ENCODE measurements at regions not wholly inside any gene's neighbourhood (a gene's known extent, or its start where the extent isn't known, plus 50 kb on each side); places are given as distances from the start of the nearest gene placed in this dataset.
"Not testable (repeated sequence)": the region's sequence is repeated elsewhere in the genome, so short reads cannot be mapped to it uniquely, and the experiment has no call there.

GRCh38 chr13:88196106-88196505 lies 524.9 kb downstream of the SLITRK5 start:
- DNase-seq (ENCODE audit: low read depth in 2 of 2, low spot score in 1 of 2), result no peak

GRCh38 chr13:88217372-88217771 lies 546.2 kb downstream of the SLITRK5 start:
- DNase-seq (ENCODE audit: low read depth in 2 of 2, low spot score in 1 of 2), result no peak

GRCh38 chr13:88217883-88218282 lies 546.7 kb downstream of the SLITRK5 start:
- no peak for DNase-seq (ENCODE audit: low read depth in 2 of 2, low spot score in 1 of 2)

- DNase-seq (ENCODE audit: low read depth in 2 of 2, low spot score in 1 of 2), result no peak
Observed at GRCh38 chr13:88223958-88224357, 552.8 kb downstream of the SLITRK5 start.

- no peak for DNase-seq (ENCODE audit: low read depth in 2 of 2, low spot score in 1 of 2)
Observed at GRCh38 chr13:88235441-88235840, 564.3 kb downstream of the SLITRK5 start.

- DNase-seq (ENCODE audit: low read depth in 2 of 2, low spot score in 1 of 2), result no peak
Observed at GRCh38 chr13:88246239-88246638, 575.1 kb downstream of the SLITRK5 start.

GRCh38 chr13:88248393-88248792 lies 577.2 kb downstream of the SLITRK5 start:
- DNase-seq (ENCODE audit: low read depth in 2 of 2, low spot score in 1 of 2), result no peak

GRCh38 chr13:88257706-88258105 lies 586.5 kb downstream of the SLITRK5 start:
- DNase-seq (ENCODE audit: low read depth in 2 of 2, low spot score in 1 of 2), result no peak

- no peak for DNase-seq (ENCODE audit: low read depth in 2 of 2, low spot score in 1 of 2)
Observed at GRCh38 chr13:88263808-88264207, 592.6 kb downstream of the SLITRK5 start.

GRCh38 chr13:88281841-88282240 lies 610.7 kb downstream of the SLITRK5 start:
- DNase-seq (ENCODE audit: low read depth in 2 of 2, low spot score in 1 of 2), result no peak

- no peak for DNase-seq (ENCODE audit: low read depth in 2 of 2, low spot score in 1 of 2)
Observed at GRCh38 chr13:88285329-88285728, 614.2 kb downstream of the SLITRK5 start.

- no peak for DNase-seq (ENCODE audit: low read depth in 2 of 2, low spot score in 1 of 2)
Observed at GRCh38 chr13:88288326-88288725, 617.2 kb downstream of the SLITRK5 start.

GRCh38 chr13:88291731-88292130 lies 620.6 kb downstream of the SLITRK5 start:
- DNase-seq (ENCODE audit: low read depth in 2 of 2, low spot score in 1 of 2), result not testable (repeated sequence)

- DNase-seq (ENCODE audit: low read depth in 2 of 2, low spot score in 1 of 2), result no peak
Observed at GRCh38 chr13:88294368-88294767, 623.2 kb downstream of the SLITRK5 start.

GRCh38 chr13:88303157-88303556 lies 632.0 kb downstream of the SLITRK5 start:
- no peak for DNase-seq (ENCODE audit: low read depth in 2 of 2, low spot score in 1 of 2)

GRCh38 chr13:88303605-88304004 lies 632.4 kb downstream of the SLITRK5 start:
- no peak for DNase-seq (ENCODE audit: low read depth in 2 of 2, low spot score in 1 of 2)

- no peak for DNase-seq (ENCODE audit: low read depth in 2 of 2, low spot score in 1 of 2)
Observed at GRCh38 chr13:88314496-88314895, 643.3 kb downstream of the SLITRK5 start.

- DNase-seq (ENCODE audit: low read depth in 2 of 2, low spot score in 1 of 2), result no peak
Observed at GRCh38 chr13:88329066-88329465, 657.9 kb downstream of the SLITRK5 start.

GRCh38 chr13:88339271-88339741 lies 668.1 kb downstream of the SLITRK5 start:
- DNase-seq (ENCODE audit: low read depth in 2 of 2, low spot score in 1 of 2), result no peak

GRCh38 chr13:88345171-88345847 lies 674.1 kb downstream of the SLITRK5 start:
- DNase-seq (ENCODE audit: low read depth in 2 of 2, low spot score in 1 of 2), result no peak

- no peak for DNase-seq (ENCODE audit: low read depth in 2 of 2, low spot score in 1 of 2)
Observed at GRCh38 chr13:88360761-88361160, 689.6 kb downstream of the SLITRK5 start.

GRCh38 chr13:88369866-88370265 lies 698.7 kb downstream of the SLITRK5 start:
- DNase-seq (ENCODE audit: low read depth in 2 of 2, low spot score in 1 of 2), result no peak

GRCh38 chr13:88376760-88377388 lies 705.7 kb downstream of the SLITRK5 start:
- DNase-seq (ENCODE audit: low read depth in 2 of 2, low spot score in 1 of 2), result no peak
